Neural cell (in vitro differentiated cells): ENCODE measurements at regions not wholly inside any gene's neighbourhood (a gene's known extent, or its start where the extent isn't known, plus 50 kb on each side); places are given as distances from the start of the nearest gene placed in this dataset.

Experiments
- CTCF ChIP-seq: fragments of 450-650 bp; IDR thresholded peaks from 2 replicates; pipeline ENCODE4 v1.5.1; 2014; ENCODE audit warnings: antibody characterized with exemption, mild to moderate bottlenecking, moderate library complexity; ENCODE audit not compliant: poor library complexity, severe bottlenecking
- EZH2 ChIP-seq: fragments of 200-600, 300-800 bp; shearing (Covaris generic), sonication (generic); IDR thresholded peaks from 2 replicates; pipeline ENCODE4 v1.6.1; 2014; ENCODE audit warnings: antibody characterized with exemption, low read length, borderline replicate concordance, mild to moderate bottlenecking; ENCODE audit not compliant: insufficient read depth, poor library complexity, severe bottlenecking
- POLR2AphosphoS5 ChIP-seq: IDR thresholded peaks from 2 replicates; pipeline ENCODE4 v1.6.1; 2012
- RAD21 ChIP-seq: fragments of 450-650 bp; conservative IDR thresholded peaks from 2 replicates; pipeline ENCODE4 v1.6.1; 2014; ENCODE audit warnings: antibody characterized with exemption, mild to moderate bottlenecking, moderate library complexity
- REST ChIP-seq: IDR thresholded peaks from 2 replicates; pipeline ENCODE4 v1.6.1; 2012; ENCODE audit warnings: borderline replicate concordance
- SMC3 ChIP-seq: fragments of 450-650 bp; conservative IDR thresholded peaks from 2 replicates; pipeline ENCODE4 v1.6.1; 2014; ENCODE audit warnings: antibody characterized with exemption, mild to moderate bottlenecking, moderate library complexity; ENCODE audit not compliant: poor library complexity
- TAF1 ChIP-seq: IDR thresholded peaks from 2 replicates; pipeline ENCODE4 v1.6.1; 2012; ENCODE audit warnings: low read depth

- TF ChIP-seq EZH2 (no peak), CTCF (no peak), POLR2AphosphoS5 (no peak), TAF1 (no peak), RAD21 (no peak), SMC3 (no peak), REST (no peak)
Observed at GRCh38 chr13:103515410-103515809, 449.2 kb upstream of the SLC10A2 start.
